ENCODE measurements at regions not wholly inside any gene's neighbourhood (a gene's known extent, or its start where the extent isn't known, plus 50 kb on each side); places are given as distances from the start of the nearest gene placed in this dataset. TPM values are rescaled to one million over a fixed set of nuclear protein-coding genes. Genes with fewer than 3 reads are reported as not detected.

DNA sequence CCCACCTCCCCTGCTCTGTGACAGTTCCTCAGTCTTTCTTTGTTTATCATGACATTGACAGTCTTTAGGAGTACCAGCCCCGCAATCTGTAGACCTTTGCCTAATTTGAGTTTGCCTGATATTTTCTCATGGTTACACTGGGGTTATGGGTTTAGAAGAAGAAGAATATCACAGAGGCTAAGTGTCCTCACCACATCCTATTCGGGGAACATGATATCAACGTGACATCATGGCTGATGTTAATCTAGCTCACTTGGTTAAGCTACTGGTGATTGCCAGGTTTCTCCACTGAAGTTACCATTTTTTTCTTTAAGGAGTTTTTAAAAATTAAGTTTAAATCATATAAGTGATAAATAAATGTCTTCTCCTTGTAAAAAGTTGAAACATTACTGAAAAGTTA, 127.5 kb downstream of the CEP57L1 start:
- TF ChIP-seq, protein P1, sequence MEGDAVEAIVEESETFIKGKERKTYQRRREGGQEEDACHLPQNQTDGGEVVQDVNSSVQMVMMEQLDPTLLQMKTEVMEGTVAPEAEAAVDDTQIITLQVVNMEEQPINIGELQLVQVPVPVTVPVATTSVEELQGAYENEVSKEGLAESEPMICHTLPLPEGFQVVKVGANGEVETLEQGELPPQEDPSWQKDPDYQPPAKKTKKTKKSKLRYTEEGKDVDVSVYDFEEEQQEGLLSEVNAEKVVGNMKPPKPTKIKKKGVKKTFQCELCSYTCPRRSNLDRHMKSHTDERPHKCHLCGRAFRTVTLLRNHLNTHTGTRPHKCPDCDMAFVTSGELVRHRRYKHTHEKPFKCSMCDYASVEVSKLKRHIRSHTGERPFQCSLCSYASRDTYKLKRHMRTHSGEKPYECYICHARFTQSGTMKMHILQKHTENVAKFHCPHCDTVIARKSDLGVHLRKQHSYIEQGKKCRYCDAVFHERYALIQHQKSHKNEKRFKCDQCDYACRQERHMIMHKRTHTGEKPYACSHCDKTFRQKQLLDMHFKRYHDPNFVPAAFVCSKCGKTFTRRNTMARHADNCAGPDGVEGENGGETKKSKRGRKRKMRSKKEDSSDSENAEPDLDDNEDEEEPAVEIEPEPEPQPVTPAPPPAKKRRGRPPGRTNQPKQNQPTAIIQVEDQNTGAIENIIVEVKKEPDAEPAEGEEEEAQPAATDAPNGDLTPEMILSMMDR (IDR thresholded peaks at IDR 0.05): no peak
- ATAC-seq (ENCODE audit: low FRiP score) (no peak), DNase-seq (ENCODE audit: low spot score) (no peak)

DNA sequence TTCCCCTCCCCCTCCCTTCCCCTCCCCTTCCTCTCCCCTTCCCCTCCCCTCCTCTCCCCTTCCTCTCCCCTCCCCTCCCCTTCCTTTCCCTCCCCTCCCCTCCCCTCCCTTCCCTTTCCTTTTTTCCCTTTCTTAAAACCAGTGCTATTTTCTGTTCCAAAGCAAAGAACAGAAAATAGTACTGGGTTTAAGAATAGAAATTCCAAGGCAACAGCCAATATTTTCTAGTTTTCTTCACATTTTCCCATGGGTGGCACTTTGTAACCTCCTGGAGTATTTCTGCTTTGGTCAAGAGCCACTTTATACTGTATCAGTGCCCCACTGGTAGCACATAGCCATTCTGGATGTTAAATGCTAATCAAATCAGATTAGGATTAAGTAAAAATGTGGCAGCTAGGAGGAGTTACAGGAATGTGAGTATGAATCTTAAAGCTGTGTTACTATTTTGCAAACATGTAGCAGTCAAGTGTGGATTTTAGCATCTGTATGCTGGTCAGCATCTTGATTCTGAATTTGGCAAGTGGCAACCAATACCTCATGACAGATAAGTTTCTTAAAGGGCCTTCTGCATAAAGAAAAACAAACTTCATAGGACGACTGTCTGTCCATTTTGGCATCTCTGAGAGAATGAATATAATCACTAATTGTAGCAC, 126.4 kb downstream of the CEP57L1 start:
- no peak for ATAC-seq (ENCODE audit: low FRiP score)
- no peak for DNase-seq (ENCODE audit: low spot score)
- TF ChIP-seq, protein P1 (IDR thresholded peaks at IDR 0.05): no peak

Small RNA genes in the stretch of these regions (small RNA-seq; reads per million reads assigned to genes)
- gene AL359711.1 (not detected), gene RNY3P11 (not detected)
